ENCODE measurements at regions not wholly inside any gene's neighbourhood (a gene's known extent, or its start where the extent isn't known, plus 50 kb on each side); places are given as distances from the start of the nearest gene placed in this dataset.

DNA sequence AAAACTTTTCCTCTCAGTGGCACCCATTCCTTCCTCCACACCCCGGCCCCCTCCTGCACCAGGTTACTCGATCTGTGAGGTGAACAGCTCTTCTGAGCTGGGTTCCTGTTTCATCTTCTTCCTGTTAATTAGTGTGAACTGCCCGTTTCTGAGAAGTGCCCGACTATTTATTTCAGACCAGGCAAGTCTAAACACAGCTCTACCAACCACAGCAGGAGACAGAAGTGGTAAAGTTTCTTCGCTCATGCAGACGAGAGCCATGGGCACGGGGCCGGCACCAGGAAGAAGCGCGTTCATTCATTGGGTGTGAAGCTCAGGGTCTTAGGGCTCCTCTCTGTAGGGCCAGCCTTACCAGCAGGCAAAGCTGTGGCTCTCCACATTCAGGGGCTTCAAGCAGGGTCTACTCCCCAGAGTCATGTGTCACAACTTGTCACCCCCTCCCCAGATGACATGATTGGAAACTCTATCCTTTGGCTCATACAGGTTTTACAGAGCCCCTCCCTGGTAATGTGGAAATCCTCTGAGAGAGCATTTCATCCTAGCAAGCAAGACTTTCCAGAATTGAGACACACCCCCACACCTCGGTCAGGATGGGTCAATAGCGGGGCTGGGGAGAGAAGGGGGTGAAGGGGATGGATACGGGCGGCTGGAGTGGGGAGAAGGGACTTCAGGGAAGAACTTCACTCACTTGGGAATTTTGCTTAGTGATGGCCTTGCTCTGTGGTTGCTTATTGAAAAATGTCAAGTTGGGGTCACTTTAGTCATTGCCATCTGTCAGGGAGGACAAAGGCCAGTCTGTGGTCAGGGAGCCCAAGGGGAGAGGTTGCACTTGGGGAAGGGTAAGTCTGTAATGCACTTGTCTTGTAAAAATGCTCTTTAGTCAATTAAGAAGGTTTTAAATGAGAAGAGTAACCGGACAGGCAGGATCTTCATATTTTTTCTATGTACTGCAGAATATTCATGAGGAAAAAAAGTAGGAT is 121.6 kb upstream of the TRIM2 start:
- Histone ChIP-seq H3K9me3 (no peaks in the 10 kb centered on the region), H3K4me1 (peaks cover 9% of the 10 kb centered on the region), H3K36me3 (replicated peaks) (no peaks in the 10 kb centered on the region), H3K27me3 (ENCODE audit: low read depth) (peaks cover 18% of the 10 kb centered on the region), H3K4me3 (no peak overlapping the region)
- DNase-seq (ENCODE audit: low spot score in 2 of 2), result no peak
- in situ Hi-C loops (cut with MboI; ENCODE audit: low sequenced_read_pairs), result loop anchor here (5.0 to 25.0 kb wide), 2 partner anchors 45 to 670 kb away; no protein-coding TSS in a partner anchor

DNA sequence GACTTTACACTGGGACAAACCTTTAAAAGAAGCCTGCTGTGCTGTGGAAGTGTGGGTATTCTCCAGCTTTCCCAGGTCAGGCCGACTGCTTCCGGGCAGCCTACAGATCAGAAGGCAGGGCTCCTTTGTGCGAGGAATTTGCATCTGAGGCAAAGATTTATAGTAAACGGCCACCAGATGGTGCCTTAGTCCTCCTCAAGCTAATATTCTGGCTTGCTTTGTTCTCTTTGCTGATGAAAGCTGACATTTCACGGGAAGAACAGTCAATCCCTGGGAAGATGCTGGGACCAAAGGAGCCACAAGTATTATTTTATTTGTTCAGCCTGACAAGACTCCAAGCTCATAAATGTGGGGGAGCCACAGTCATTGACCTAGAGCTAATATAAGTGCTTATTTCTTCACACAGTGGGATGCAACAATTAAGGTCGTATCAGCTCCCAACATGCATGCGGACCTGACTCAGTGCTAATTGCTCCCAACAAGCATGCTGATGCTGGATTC is 120.7 kb upstream of the TRIM2 start:
- Histone ChIP-seq H3K4me3 (no peak overlapping the region), H3K9me3 (no peaks in the 10 kb centered on the region), H3K27me3 (ENCODE audit: low read depth) (peaks cover 22% of the 10 kb centered on the region), H3K4me1 (peaks cover 9% of the 10 kb centered on the region), H3K36me3 (replicated peaks) (no peaks in the 10 kb centered on the region)
- in situ Hi-C loops (cut with MboI; ENCODE audit: low sequenced_read_pairs), result loop anchor here (5.0 to 25.0 kb wide), 2 partner anchors 44 to 671 kb away; no protein-coding TSS in a partner anchor
- DNase-seq (ENCODE audit: low spot score in 2 of 2), result peak; percentile 82 to 90

DNA sequence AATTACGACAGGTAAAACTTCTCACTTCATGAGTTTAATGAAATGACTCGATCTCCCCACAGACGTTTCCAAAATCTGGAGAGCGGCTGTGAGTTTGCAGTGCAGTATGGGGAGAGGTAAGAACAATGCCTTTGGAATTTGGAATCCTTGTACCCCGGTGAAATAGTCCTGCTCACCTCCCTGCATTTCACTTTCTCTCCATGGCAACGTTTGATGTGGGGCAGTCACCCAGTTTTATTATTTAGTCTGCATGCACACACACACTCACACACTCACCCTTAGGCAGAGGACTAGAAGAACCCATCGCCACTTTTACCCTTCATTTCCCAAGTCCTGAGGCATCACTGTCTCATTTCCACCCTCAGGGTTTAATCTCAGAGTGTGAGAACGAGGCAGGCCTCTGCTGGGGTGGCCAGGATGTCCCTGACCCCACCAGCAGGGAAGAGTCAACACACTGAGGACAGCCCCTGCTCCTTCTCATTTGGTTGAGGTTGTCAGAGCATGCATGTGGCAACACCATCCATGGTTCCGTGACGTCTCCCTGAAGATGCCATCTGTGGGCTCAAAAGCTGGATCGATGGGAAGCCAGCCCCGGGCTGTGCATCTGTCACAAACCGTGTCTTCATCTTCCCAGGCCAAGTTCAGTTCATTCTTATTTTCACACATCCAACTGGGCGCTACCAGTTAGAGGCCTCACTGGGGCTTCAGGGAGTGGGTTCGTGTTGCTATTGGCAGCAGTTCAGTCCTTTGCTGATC is 119.8 kb upstream of the TRIM2 start:
- Histone ChIP-seq H3K27me3 (ENCODE audit: low read depth) (peaks cover 22% of the 10 kb centered on the region), H3K4me3 (no peak overlapping the region), H3K4me1 (peaks cover 16% of the 10 kb centered on the region), H3K36me3 (replicated peaks) (no peaks in the 10 kb centered on the region), H3K9me3 (no peaks in the 10 kb centered on the region)
- DNase-seq (ENCODE audit: low spot score in 2 of 2), result no peak
- in situ Hi-C loops (cut with MboI; ENCODE audit: low sequenced_read_pairs), result loop anchor here (5.0 to 25.0 kb wide), 2 partner anchors 43 to 672 kb away; no protein-coding TSS in a partner anchor

- Histone ChIP-seq H3K4me1 (peaks cover 23% of the 10 kb centered on the region), H3K9me3 (no peaks in the 10 kb centered on the region), H3K36me3 (replicated peaks) (no peaks in the 10 kb centered on the region), H3K4me3 (no peak overlapping the region), H3K27me3 (ENCODE audit: low read depth) (peaks cover 22% of the 10 kb centered on the region)
- in situ Hi-C loops (cut with MboI; ENCODE audit: low sequenced_read_pairs), result loop anchor here (5.0 to 25.0 kb wide), 2 partner anchors 42 to 673 kb away; no protein-coding TSS in a partner anchor
- peak; percentile 58 to 89 for DNase-seq (ENCODE audit: low spot score in 2 of 2)
Observed at GRCh38 chr4:153084980-153085630, 119.1 kb upstream of the TRIM2 start.

DNA sequence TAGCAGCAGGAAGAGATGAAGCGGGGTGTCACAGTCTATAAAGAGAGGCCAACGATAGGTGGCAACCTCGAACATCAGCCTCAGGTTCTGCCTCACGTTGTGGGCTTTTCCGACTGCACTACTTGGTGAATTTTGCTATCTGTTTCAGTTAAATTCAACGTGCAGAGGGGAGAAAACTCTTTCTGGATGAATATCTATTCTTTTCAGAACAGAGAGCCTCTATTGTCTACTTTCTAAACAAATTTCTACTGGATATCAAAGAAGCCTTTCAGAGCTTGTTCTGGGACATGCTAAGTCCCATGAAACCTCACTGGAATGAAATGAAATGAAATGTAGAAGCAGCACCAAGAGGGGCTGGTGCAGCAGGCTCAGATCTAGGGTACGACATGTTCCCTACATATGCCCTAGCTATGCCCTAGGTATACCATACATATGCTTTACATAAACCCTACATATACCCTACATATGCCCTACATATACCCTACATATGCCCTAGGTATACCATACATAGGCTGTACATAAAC is 116.5 kb upstream of the TRIM2 start:
- Histone ChIP-seq H3K36me3 (replicated peaks) (no peaks in the 10 kb centered on the region), H3K27me3 (ENCODE audit: low read depth) (peaks cover 27% of the 10 kb centered on the region), H3K4me1 (peaks cover 18% of the 10 kb centered on the region), H3K9me3 (no peaks in the 10 kb centered on the region), H3K4me3 (no peak overlapping the region)
- no peak for DNase-seq (ENCODE audit: low spot score in 2 of 2)
- in situ Hi-C loops (cut with MboI; ENCODE audit: low sequenced_read_pairs), result loop anchor here (25.0 kb wide), 1 partner anchor 675 kb away; no protein-coding TSS in a partner anchor

DNA sequence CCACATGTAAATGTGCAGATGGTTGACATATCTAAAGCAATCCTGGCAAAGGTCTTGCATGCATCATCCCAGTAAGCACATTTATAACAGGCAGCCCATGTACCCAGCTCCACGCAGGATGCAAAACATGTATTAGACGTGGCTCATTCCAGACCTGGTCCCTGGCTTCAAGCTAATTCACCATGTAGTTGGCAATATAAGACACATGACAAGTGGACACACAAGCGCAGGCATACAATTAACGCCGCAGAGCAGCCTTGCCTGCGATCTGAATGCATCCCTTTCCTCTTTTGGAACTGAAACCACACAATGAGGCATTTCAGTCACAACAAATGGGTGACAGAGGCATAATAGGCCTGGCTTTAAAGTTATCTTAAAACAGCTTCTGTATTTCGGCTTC is 114.5 kb upstream of the TRIM2 start:
- Histone ChIP-seq H3K36me3 (replicated peaks) (no peaks in the 10 kb centered on the region), H3K27me3 (ENCODE audit: low read depth) (peaks cover 27% of the 10 kb centered on the region), H3K9me3 (no peaks in the 10 kb centered on the region), H3K4me1 (peaks cover 15% of the 10 kb centered on the region), H3K4me3 (no peak overlapping the region)
- DNase-seq (ENCODE audit: low spot score in 2 of 2), result no peak
- in situ Hi-C loops (cut with MboI; ENCODE audit: low sequenced_read_pairs), result loop anchor here (25.0 kb wide), 1 partner anchor 677 kb away; no protein-coding TSS in a partner anchor

DNA sequence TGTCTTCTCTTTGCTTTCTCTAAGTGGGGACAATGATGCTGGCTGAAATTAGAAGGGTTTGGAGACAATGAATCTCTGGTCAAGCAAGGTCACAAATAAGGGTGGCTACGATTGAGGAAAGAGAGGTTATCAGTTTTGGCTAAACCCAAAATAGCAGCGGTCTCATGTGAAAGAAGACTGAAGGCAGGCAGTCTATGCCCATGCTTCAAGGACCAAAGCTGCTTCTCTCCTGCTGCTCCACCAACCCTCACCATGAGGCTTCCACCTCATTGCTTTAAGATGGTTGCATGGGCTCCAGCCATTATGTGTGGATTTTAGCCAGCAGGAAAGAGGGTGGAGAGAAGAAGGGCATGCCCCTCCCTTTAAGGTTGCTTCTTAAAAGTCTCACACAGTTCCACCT is 114.1 kb upstream of the TRIM2 start:
- Histone ChIP-seq H3K4me1 (peaks cover 15% of the 10 kb centered on the region), H3K27me3 (ENCODE audit: low read depth) (peaks cover 27% of the 10 kb centered on the region), H3K36me3 (replicated peaks) (no peaks in the 10 kb centered on the region), H3K9me3 (no peaks in the 10 kb centered on the region), H3K4me3 (no peak overlapping the region)
- in situ Hi-C loops (cut with MboI; ENCODE audit: low sequenced_read_pairs), result loop anchor here (25.0 kb wide), 1 partner anchor 678 kb away; no protein-coding TSS in a partner anchor
- DNase-seq (ENCODE audit: low spot score in 2 of 2), result no peak

- Histone ChIP-seq H3K27me3 (ENCODE audit: low read depth) (peaks cover 23% of the 10 kb centered on the region), H3K4me1 (peaks cover 15% of the 10 kb centered on the region), H3K9me3 (no peaks in the 10 kb centered on the region), H3K36me3 (replicated peaks) (no peaks in the 10 kb centered on the region), H3K4me3 (no peak overlapping the region)
- in situ Hi-C loops (cut with MboI; ENCODE audit: low sequenced_read_pairs), result loop anchor here (25.0 kb wide), 1 partner anchor 679 kb away; no protein-coding TSS in a partner anchor
- DNase-seq (ENCODE audit: low spot score in 2 of 2), result no peak
Observed at GRCh38 chr4:153090670-153091385, 113.4 kb upstream of the TRIM2 start.

- no peak for DNase-seq (ENCODE audit: low spot score in 2 of 2)
- H3K27me3 ChIP-seq (ENCODE audit: low read depth), result peaks cover 4% of the 10 kb centered on the region; the same call in 1 of the 2 replicates
- no peak overlapping the region for H3K4me3 ChIP-seq
- H3K9me3 ChIP-seq, result no peaks in the 10 kb centered on the region
- H3K36me3 ChIP-seq (replicated peaks), result no peaks in the 10 kb centered on the region
- in situ Hi-C loops (cut with MboI; ENCODE audit: low sequenced_read_pairs), result loop anchor here (25.0 kb wide), 1 partner anchor 681 kb away; no protein-coding TSS in a partner anchor
- peaks cover 15% of the 10 kb centered on the region for H3K4me1 ChIP-seq
Observed at GRCh38 chr4:153093396-153093795, 110.8 kb upstream of the TRIM2 start.

DNA sequence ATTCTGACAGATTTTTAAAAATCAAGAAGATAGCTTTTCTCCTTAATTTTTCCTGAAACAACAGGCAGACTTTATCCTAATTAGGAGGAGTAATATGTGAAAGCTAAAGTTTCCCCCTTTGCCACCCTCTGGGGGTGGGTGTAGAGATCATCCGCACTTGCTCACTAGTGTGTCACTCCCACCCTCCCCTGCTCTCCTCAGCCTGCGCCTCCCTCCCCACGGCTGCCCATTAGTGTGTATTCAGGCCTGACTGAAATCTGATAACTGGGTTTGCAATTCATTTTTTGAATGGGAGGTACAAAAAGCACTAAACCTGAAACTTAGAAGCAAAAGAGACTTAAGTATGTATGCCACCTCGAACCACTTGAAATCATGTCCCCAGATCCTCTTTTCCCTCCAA is 110.4 kb upstream of the TRIM2 start:
- in situ Hi-C loops (cut with MboI; ENCODE audit: low sequenced_read_pairs), result loop anchor here (25.0 kb wide), 1 partner anchor 682 kb away; no protein-coding TSS in a partner anchor
- DNase-seq (ENCODE audit: low spot score in 2 of 2), result peak in 1 of 2 experiments; percentile 32
- Histone ChIP-seq H3K36me3 (replicated peaks) (no peaks in the 10 kb centered on the region), H3K9me3 (no peaks in the 10 kb centered on the region), H3K27me3 (ENCODE audit: low read depth) (peaks cover 4% of the 10 kb centered on the region; the same call in 1 of the 2 replicates), H3K4me1 (peaks cover 14% of the 10 kb centered on the region), H3K4me3 (no peak overlapping the region)

- Histone ChIP-seq H3K36me3 (replicated peaks) (no peaks in the 10 kb centered on the region), H3K27me3 (ENCODE audit: low read depth) (peaks cover 4% of the 10 kb centered on the region; the same call in 1 of the 2 replicates), H3K4me3 (no peak overlapping the region), H3K9me3 (no peaks in the 10 kb centered on the region), H3K4me1 (peaks cover 7% of the 10 kb centered on the region)
- in situ Hi-C loops (cut with MboI; ENCODE audit: low sequenced_read_pairs), result loop anchor here (25.0 kb wide), 1 partner anchor 682 kb away; no protein-coding TSS in a partner anchor
- no peak for DNase-seq (ENCODE audit: low spot score in 2 of 2)
Observed at GRCh38 chr4:153094435-153094834, 109.8 kb upstream of the TRIM2 start.
